ENCODE measurements at regions not wholly inside any gene's neighbourhood (a gene's known extent, or its start where the extent isn't known, plus 50 kb on each side); places are given as distances from the start of the nearest gene placed in this dataset.

DNA sequence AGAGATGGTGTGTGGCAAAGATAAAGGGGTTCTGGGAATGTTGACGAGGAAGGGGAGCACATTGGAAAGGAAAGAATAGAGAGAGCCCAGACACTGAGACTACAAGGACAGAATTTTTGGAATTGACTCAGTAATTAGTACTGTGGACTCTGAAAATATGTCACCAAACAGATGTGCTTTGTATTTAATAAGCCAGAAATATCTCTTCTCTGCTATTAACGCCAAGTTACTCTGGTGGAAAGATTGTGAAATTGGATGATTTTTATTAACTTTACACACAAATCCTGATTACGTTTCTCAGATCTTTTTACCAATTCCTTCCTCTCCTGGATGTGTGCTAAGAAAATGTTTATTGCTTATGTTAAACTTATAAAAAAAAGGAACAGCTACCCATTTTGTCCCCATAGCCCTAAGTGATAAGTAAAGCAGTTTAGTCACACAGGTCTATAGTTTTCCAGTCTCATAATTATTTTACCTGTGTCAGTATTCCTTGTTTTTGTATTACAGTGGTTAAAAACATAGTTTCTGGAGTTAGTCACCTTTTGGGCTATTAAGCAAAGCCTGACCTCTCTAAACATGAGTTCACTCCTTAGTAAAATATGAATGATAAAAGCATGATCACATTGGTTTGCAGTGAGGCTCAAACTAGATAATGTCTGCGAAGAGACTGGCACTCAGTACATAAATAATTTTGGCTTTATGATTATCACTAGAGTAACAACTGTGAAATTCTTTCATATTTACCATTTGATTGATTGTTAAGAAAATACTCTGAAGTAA is 1068.3 kb downstream of the STIM2 start:
- H3K4me3 ChIP-seq (ENCODE audit: low read length in 3 of 3), result no peak overlapping the region
- intact Hi-C loops (cut with DNase I), result no loop called here
- no peaks in the 10 kb centered on the region for H3K4me1 ChIP-seq (ENCODE audit: control insufficient read depth in 2 of 3, insufficient read depth in 2 of 3, low read depth in 1 of 3, low read length in 3 of 3)
- no peak for FAIRE-seq
- H3K9me3 ChIP-seq (ENCODE audit: control insufficient read depth in 2 of 3, insufficient read depth in 1 of 3, low read length in 3 of 3), result no peaks in the 10 kb centered on the region
- no peaks in the 10 kb centered on the region for H3K27me3 ChIP-seq (ENCODE audit: control insufficient read depth, insufficient read depth, low read length)
- no peak overlapping the region for H3K27ac ChIP-seq (ENCODE audit: low read depth in 2 of 2, low read length in 2 of 2)
- H3K9ac ChIP-seq (ENCODE audit: low read length in 3 of 3), result no peak overlapping the region
- no peak for DNase-seq
- TF ChIP-seq, protein P1, sequence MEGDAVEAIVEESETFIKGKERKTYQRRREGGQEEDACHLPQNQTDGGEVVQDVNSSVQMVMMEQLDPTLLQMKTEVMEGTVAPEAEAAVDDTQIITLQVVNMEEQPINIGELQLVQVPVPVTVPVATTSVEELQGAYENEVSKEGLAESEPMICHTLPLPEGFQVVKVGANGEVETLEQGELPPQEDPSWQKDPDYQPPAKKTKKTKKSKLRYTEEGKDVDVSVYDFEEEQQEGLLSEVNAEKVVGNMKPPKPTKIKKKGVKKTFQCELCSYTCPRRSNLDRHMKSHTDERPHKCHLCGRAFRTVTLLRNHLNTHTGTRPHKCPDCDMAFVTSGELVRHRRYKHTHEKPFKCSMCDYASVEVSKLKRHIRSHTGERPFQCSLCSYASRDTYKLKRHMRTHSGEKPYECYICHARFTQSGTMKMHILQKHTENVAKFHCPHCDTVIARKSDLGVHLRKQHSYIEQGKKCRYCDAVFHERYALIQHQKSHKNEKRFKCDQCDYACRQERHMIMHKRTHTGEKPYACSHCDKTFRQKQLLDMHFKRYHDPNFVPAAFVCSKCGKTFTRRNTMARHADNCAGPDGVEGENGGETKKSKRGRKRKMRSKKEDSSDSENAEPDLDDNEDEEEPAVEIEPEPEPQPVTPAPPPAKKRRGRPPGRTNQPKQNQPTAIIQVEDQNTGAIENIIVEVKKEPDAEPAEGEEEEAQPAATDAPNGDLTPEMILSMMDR (IDR thresholded peaks at IDR 0.05; ENCODE audit: borderline replicate concordance, extremely low read depth, insufficient read depth), result no peak
- H3K36me3 ChIP-seq (ENCODE audit: control insufficient read depth in 2 of 3, insufficient read depth in 3 of 3, low read length in 3 of 3), result no peaks in the 10 kb centered on the region

DNA sequence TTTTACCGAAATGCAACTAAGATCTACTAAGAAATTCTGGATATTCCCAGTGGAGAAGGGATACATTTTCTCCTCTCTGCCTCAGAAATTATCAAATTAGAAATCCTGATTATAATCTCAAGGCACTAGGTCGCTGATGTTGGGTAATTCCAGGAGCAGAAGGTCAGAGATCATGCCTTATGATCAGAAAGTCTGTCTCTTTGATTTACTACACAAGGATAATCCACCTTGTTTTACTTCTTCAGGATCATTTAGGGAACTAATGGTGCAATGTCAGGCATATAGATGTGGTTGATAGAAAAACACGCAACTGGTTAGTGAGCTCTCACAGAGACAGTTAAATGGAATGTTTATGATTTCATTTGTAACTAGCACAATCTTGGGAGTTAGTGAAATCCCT is 1069.7 kb downstream of the STIM2 start:
- Histone ChIP-seq H3K27me3 (ENCODE audit: control insufficient read depth, insufficient read depth, low read length) (no peaks in the 10 kb centered on the region), H3K4me1 (ENCODE audit: control insufficient read depth in 2 of 3, insufficient read depth in 2 of 3, low read depth in 1 of 3, low read length in 3 of 3) (no peaks in the 10 kb centered on the region), H3K9ac (ENCODE audit: low read length in 3 of 3) (no peak overlapping the region), H3K9me3 (ENCODE audit: control insufficient read depth in 2 of 3, insufficient read depth in 1 of 3, low read length in 3 of 3) (no peaks in the 10 kb centered on the region), H3K27ac (ENCODE audit: low read depth in 2 of 2, low read length in 2 of 2) (no peak overlapping the region), H3K4me3 (ENCODE audit: low read length in 3 of 3) (no peak overlapping the region), H3K36me3 (ENCODE audit: control insufficient read depth in 2 of 3, insufficient read depth in 3 of 3, low read length in 3 of 3) (no peaks in the 10 kb centered on the region)
- no peak for DNase-seq
- TF ChIP-seq, protein P1 (IDR thresholded peaks at IDR 0.05; ENCODE audit: borderline replicate concordance, extremely low read depth, insufficient read depth), result no peak
- intact Hi-C loops (cut with DNase I), result no loop called here
- FAIRE-seq, result no peak

DNA sequence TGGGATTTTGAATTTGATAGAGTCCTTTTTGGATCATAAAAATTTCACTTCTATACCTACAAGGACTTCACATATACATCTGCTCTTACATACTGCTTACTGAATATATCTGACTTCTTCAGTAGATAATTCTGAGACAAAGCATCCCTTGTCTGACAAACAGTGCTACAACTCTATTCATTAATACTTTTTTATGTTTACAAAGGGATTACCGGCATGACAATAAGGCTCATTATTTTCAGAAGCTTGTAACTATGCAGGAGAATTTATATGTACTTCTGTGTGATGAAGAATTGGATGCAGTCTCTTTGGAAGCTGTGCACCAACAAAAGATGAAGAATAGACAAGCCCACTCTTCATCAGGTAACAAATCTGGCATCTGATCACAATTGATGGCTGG is 1070.3 kb downstream of the STIM2 start:
- no peak for FAIRE-seq
- Histone ChIP-seq H3K27ac (ENCODE audit: low read depth in 2 of 2, low read length in 2 of 2) (no peak overlapping the region), H3K4me3 (ENCODE audit: low read length in 3 of 3) (no peak overlapping the region), H3K36me3 (ENCODE audit: control insufficient read depth in 2 of 3, insufficient read depth in 3 of 3, low read length in 3 of 3) (no peaks in the 10 kb centered on the region), H3K9me3 (ENCODE audit: control insufficient read depth in 2 of 3, insufficient read depth in 1 of 3, low read length in 3 of 3) (no peaks in the 10 kb centered on the region), H3K9ac (ENCODE audit: low read length in 3 of 3) (no peak overlapping the region), H3K4me1 (ENCODE audit: control insufficient read depth in 2 of 3, insufficient read depth in 2 of 3, low read depth in 1 of 3, low read length in 3 of 3) (no peaks in the 10 kb centered on the region), H3K27me3 (ENCODE audit: control insufficient read depth, insufficient read depth, low read length) (no peaks in the 10 kb centered on the region)
- TF ChIP-seq, protein P1 (IDR thresholded peaks at IDR 0.05; ENCODE audit: borderline replicate concordance, extremely low read depth, insufficient read depth), result no peak
- intact Hi-C loops (cut with DNase I), result no loop called here
- DNase-seq, result no peak

DNA sequence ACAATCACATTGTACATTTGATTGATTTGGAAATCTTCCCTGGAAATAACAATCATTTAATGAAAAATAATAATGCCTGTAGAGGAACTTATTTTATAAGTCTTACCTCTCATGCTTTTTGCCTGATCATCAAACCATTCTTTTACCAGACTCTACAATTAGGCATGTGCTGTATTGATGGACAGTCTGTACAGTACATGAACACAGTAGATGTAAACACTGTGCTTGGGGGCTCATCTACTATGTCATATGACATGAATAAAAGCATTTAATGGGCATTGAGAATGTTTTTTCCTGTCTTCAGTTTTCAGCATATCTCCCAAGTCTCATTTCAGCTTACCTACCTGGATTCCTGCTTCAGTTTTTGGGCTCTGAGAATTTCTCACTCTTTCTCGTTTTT is 1070.9 kb downstream of the STIM2 start:
- Histone ChIP-seq H3K4me3 (ENCODE audit: low read length in 3 of 3) (no peak overlapping the region), H3K4me1 (ENCODE audit: control insufficient read depth in 2 of 3, insufficient read depth in 2 of 3, low read depth in 1 of 3, low read length in 3 of 3) (no peaks in the 10 kb centered on the region), H3K9ac (ENCODE audit: low read length in 3 of 3) (no peak overlapping the region), H3K27ac (ENCODE audit: low read depth in 2 of 2, low read length in 2 of 2) (no peak overlapping the region), H3K9me3 (ENCODE audit: control insufficient read depth in 2 of 3, insufficient read depth in 1 of 3, low read length in 3 of 3) (no peaks in the 10 kb centered on the region), H3K27me3 (ENCODE audit: control insufficient read depth, insufficient read depth, low read length) (no peaks in the 10 kb centered on the region), H3K36me3 (ENCODE audit: control insufficient read depth in 2 of 3, insufficient read depth in 3 of 3, low read length in 3 of 3) (no peaks in the 10 kb centered on the region)
- intact Hi-C loops (cut with DNase I), result no loop called here
- no peak for DNase-seq
- no peak for FAIRE-seq
- TF ChIP-seq, protein P1 (IDR thresholded peaks at IDR 0.05; ENCODE audit: borderline replicate concordance, extremely low read depth, insufficient read depth), result no peak
